ENCODE measurements at regions not wholly inside any gene's neighbourhood (a gene's known extent, or its start where the extent isn't known, plus 50 kb on each side); places are given as distances from the start of the nearest gene placed in this dataset.

DNA sequence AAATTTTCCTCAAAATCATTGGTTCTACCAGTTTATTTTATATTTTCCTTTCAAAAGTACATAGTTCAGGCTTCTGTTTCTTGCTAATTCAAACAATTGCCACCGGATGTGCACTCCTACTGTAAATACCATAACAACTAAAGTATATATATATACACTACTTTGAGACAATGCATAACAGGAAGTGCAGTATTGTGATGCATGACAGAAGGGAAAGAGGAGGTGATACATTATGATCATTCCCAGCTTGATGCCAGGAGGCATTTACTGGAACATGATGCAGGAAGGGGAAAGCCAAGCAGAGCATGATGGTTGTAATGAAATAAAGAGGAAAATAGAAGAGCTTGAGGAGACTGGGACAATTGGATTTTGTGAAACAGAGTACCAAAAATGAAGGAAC lies 215.2 kb upstream of the NT5C1B start:
- Histone ChIP-seq H3K9me2 (replicated peaks; ENCODE audit: low read depth, low read length) (no peaks in the 10 kb centered on the region), H3K9me3 (ENCODE audit: insufficient read depth, low read depth, low read length) (no peaks in the 10 kb centered on the region), H3K4me1 (ENCODE audit: insufficient read depth, low read length, poor library complexity, severe bottlenecking) (no peaks in the 10 kb centered on the region), H3F3A (ENCODE audit: low read depth) (no peaks in the 10 kb centered on the region), H3K36me3 (ENCODE audit: insufficient read depth, low read length) (no peaks in the 10 kb centered on the region), H4K20me1 (ENCODE audit: insufficient read depth, low read length, poor library complexity, severe bottlenecking) (no peaks in the 10 kb centered on the region), H3K79me2 (ENCODE audit: insufficient read depth, low read length) (no peaks in the 10 kb centered on the region), H3K4me3 (ENCODE audit: low read length, poor library complexity, severe bottlenecking) (no peak overlapping the region), H2AFZ (ENCODE audit: low read length) (no peak overlapping the region), H3K27me3 (ENCODE audit: insufficient read depth, low read length, poor library complexity, severe bottlenecking) (no peaks in the 10 kb centered on the region), H3K4me2 (ENCODE audit: low read depth, low read length, poor library complexity, severe bottlenecking) (no peak overlapping the region), H3K9ac (ENCODE audit: low read depth, low read length, poor library complexity, severe bottlenecking) (no peak overlapping the region)
- TF ChIP-seq, protein P1, sequence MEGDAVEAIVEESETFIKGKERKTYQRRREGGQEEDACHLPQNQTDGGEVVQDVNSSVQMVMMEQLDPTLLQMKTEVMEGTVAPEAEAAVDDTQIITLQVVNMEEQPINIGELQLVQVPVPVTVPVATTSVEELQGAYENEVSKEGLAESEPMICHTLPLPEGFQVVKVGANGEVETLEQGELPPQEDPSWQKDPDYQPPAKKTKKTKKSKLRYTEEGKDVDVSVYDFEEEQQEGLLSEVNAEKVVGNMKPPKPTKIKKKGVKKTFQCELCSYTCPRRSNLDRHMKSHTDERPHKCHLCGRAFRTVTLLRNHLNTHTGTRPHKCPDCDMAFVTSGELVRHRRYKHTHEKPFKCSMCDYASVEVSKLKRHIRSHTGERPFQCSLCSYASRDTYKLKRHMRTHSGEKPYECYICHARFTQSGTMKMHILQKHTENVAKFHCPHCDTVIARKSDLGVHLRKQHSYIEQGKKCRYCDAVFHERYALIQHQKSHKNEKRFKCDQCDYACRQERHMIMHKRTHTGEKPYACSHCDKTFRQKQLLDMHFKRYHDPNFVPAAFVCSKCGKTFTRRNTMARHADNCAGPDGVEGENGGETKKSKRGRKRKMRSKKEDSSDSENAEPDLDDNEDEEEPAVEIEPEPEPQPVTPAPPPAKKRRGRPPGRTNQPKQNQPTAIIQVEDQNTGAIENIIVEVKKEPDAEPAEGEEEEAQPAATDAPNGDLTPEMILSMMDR (conservative IDR thresholded peaks at IDR 0.05; ENCODE audit: low read length), result no peak
- no peak for TF ChIP-seq EZH2phosphoT487 (IDR thresholded peaks at IDR 0.05; ENCODE audit: borderline replicate concordance)

DNA sequence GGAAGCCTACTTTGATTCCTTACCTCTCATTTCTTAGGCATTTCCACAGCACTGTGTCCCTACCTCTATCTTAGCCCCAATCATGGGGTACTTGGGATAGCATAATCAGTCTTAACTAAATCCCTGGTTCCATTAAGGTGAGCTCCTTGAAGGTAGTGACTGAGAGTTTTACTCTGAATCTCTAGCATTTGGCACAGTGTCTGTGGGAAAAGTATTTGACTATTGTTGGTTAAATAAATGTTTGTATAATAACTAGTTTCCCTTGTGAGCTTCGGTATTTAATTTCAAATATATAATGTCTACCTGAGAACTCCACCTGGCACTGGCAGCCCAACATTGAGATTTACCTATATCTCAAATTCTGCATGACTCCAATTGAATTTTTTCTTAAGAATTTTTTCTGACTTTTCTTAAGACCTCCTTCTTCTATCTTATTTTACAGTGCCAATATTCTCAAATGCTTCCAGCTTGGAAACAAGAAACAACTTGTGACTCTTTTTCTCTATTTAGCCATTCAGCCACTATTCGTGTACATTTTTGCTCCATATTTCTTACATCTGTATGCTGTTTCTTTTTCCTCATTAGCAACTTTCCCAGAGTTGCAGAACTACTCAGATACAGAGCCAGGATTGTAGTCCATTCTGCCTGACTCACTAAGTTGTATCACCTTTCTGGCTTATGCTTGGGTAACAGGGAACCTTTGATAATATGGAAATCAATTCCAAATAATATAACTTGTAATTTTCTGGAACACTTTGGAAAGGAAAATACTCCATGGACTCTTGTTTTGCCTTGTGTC lies 214.0 kb upstream of the NT5C1B start:
- no peak for TF ChIP-seq EZH2phosphoT487 (IDR thresholded peaks at IDR 0.05; ENCODE audit: borderline replicate concordance)
- TF ChIP-seq, protein P1 (conservative IDR thresholded peaks at IDR 0.05; ENCODE audit: low read length), result no peak
- H3K36me3 ChIP-seq (ENCODE audit: insufficient read depth, low read length), result no peaks in the 10 kb centered on the region
- no peaks in the 10 kb centered on the region for H3K9me2 ChIP-seq (replicated peaks; ENCODE audit: low read depth, low read length)
- H3K9ac ChIP-seq (ENCODE audit: low read depth, low read length, poor library complexity, severe bottlenecking), result no peak overlapping the region
- H3K9me3 ChIP-seq (ENCODE audit: insufficient read depth, low read depth, low read length), result no peaks in the 10 kb centered on the region
- H3K79me2 ChIP-seq (ENCODE audit: insufficient read depth, low read length), result no peaks in the 10 kb centered on the region
- H3K27me3 ChIP-seq (ENCODE audit: insufficient read depth, low read length, poor library complexity, severe bottlenecking), result no peaks in the 10 kb centered on the region
- H4K20me1 ChIP-seq (ENCODE audit: insufficient read depth, low read length, poor library complexity, severe bottlenecking), result no peaks in the 10 kb centered on the region
- H3F3A ChIP-seq (ENCODE audit: low read depth), result no peaks in the 10 kb centered on the region
- H3K4me3 ChIP-seq (ENCODE audit: low read length, poor library complexity, severe bottlenecking), result no peak overlapping the region
- H3K4me1 ChIP-seq (ENCODE audit: insufficient read depth, low read length, poor library complexity, severe bottlenecking), result no peaks in the 10 kb centered on the region
- no peak overlapping the region for H2AFZ ChIP-seq (ENCODE audit: low read length)
- H3K4me2 ChIP-seq (ENCODE audit: low read depth, low read length, poor library complexity, severe bottlenecking), result no peak overlapping the region

DNA sequence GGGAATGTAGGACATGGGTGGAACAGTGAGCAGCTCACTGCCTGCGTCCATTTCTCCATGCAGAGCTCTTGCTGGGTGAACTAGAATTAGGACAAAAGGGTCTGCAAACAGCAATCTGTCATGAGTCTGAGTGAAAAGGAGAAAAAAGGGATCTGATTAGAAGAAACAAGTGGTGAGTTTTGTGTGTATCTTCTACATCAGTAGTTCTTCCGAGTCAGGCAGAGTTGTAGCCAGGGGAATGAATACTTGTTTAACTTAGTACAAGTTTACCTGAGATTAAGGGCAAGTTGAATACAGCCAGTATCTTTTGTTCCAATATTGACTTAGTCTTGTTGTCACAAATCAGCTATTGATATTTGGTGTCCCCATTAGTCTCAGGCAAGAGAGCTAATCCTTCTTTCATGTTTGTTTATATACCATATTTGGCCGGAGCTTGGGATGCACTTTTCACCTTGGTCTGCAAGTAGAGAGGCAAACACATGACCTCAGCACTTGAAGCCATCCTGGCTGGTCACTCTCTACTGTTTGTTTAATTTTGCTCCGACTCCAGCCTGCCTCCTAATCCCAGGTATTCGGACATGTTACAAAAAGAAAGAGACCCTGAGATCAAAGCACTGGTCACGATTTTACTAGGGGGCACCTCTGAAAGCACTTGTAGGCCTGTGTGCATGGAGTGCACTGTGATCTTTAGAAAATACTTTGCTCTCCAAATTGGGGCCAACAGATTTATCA lies 211.0 kb upstream of the NT5C1B start:
- H3K9ac ChIP-seq (ENCODE audit: low read depth, low read length, poor library complexity, severe bottlenecking), result no peak overlapping the region
- H3K27me3 ChIP-seq (ENCODE audit: insufficient read depth, low read length, poor library complexity, severe bottlenecking), result no peaks in the 10 kb centered on the region

More for the DNA sequence above, 211.0 kb upstream of the NT5C1B start:
- Histone ChIP-seq H3K79me2 (ENCODE audit: insufficient read depth, low read length) (no peaks in the 10 kb centered on the region), H3K4me3 (ENCODE audit: low read length, poor library complexity, severe bottlenecking) (no peak overlapping the region), H2AFZ (ENCODE audit: low read length) (no peak overlapping the region), H3K9me2 (replicated peaks; ENCODE audit: low read depth, low read length) (no peaks in the 10 kb centered on the region), H3F3A (ENCODE audit: low read depth) (no peaks in the 10 kb centered on the region), H3K9me3 (ENCODE audit: insufficient read depth, low read depth, low read length) (no peaks in the 10 kb centered on the region), H3K36me3 (ENCODE audit: insufficient read depth, low read length) (no peaks in the 10 kb centered on the region), H3K4me2 (ENCODE audit: low read depth, low read length, poor library complexity, severe bottlenecking) (no peak overlapping the region), H4K20me1 (ENCODE audit: insufficient read depth, low read length, poor library complexity, severe bottlenecking) (no peaks in the 10 kb centered on the region), H3K4me1 (ENCODE audit: insufficient read depth, low read length, poor library complexity, severe bottlenecking) (no peaks in the 10 kb centered on the region)
- no peak for TF ChIP-seq EZH2phosphoT487 (IDR thresholded peaks at IDR 0.05; ENCODE audit: borderline replicate concordance)
- TF ChIP-seq, protein P1 (conservative IDR thresholded peaks at IDR 0.05; ENCODE audit: low read length), result no peak

Measured in Loucy (cell line).